ELR (cell line): ENCODE measurements at regions not wholly inside any gene's neighbourhood (a gene's known extent, or its start where the extent isn't known, plus 50 kb on each side); places are given as distances from the start of the nearest gene placed in this dataset.

Experiments used
- DNase-seq: peaks from one replicate; pipeline ENCODE4 v3.0.0-alpha.2; 2015; ENCODE audit warnings: low read depth

GRCh38 chr2:107772353-107772752 is 54.3 kb upstream of the RGPD4 start:
- no peak for DNase-seq

- no peak for DNase-seq
These were observed 51.5 kb upstream of the RGPD4 start for GRCh38 chr2:107775211-107775610.

GRCh38 chr2:107775791-107776190 is 50.9 kb upstream of the RGPD4 start:
- DNase-seq = no peak

GRCh38 chr2:107776362-107776761 is 50.3 kb upstream of the RGPD4 start:
- DNase-seq = no peak
